Choroid plexus epithelial cell (primary cell): ENCODE measurements at regions not wholly inside any gene's neighbourhood (a gene's known extent, or its start where the extent isn't known, plus 50 kb on each side); places are given as distances from the start of the nearest gene placed in this dataset.
A peak's percentile ranks its signal among the peaks of the same experiment; 100 is the strongest.

Source experiments
- DNase-seq: peaks from one replicate; pipeline ENCODE4 v3.0.0-alpha.2; 2010; ENCODE audit warnings: low read depth
- H3K4me3 ChIP-seq: 2 replicates; pipeline ENCODE4 v1.5.1; 2011; ENCODE audit warnings: low read depth, mild to moderate bottlenecking, control low read depth, low read length, moderate library complexity
- CTCF ChIP-seq: conservative IDR thresholded peaks from 2 replicates; pipeline ENCODE4 v1.5.1; 2011; ENCODE audit warnings: low read depth, mild to moderate bottlenecking, control low read depth, inconsistent platforms, low read length, moderate library complexity

GRCh38 chr4:95715830-95716229, 124.1 kb upstream of the PDHA2 start:
- no peak for DNase-seq
- H3K4me3 ChIP-seq: no peak overlapping the region
- TF ChIP-seq CTCF: no peak

- TF ChIP-seq CTCF: no peak
- H3K4me3 ChIP-seq: no peak overlapping the region
- DNase-seq: no peak
These were observed 125.3 kb upstream of the PDHA2 start for GRCh38 chr4:95714571-95714970.

- no peak for TF ChIP-seq CTCF
- H3K4me3 ChIP-seq: no peak overlapping the region
- DNase-seq: no peak
These were observed 134.6 kb upstream of the PDHA2 start for GRCh38 chr4:95705323-95705722.

- TF ChIP-seq CTCF: no peak
- DNase-seq: peak; percentile 59
- H3K4me3 ChIP-seq: no peak overlapping the region
These were observed 138.3 kb upstream of the PDHA2 start for GRCh38 chr4:95701500-95702170.

GRCh38 chr4:95694411-95694810, 145.5 kb upstream of the PDHA2 start:
- DNase-seq: no peak
- no peak overlapping the region for H3K4me3 ChIP-seq
- no peak for TF ChIP-seq CTCF

- no peak overlapping the region for H3K4me3 ChIP-seq
- peak; percentile 71 for DNase-seq
- peak; percentile 72 for TF ChIP-seq CTCF
These were observed 144.8 kb upstream of the UNC5C start for GRCh38 chr4:95693594-95693993.

- no peak overlapping the region for H3K4me3 ChIP-seq
- no peak for DNase-seq
- no peak for TF ChIP-seq CTCF
These were observed 127.4 kb upstream of the UNC5C start for GRCh38 chr4:95676190-95676589.
